GM18951 (cell line): ENCODE measurements at regions not wholly inside any gene's neighbourhood (a gene's known extent, or its start where the extent isn't known, plus 50 kb on each side); places are given as distances from the start of the nearest gene placed in this dataset.

Experiments
- POLR2A ChIP-seq: IDR thresholded peaks from 4 replicates; pipeline ENCODE4 v1.6.1; 2011; ENCODE audit warnings: mild to moderate bottlenecking; ENCODE audit not compliant: insufficient read length, insufficient read depth; ENCODE audit errors: extremely low read depth
- in situ Hi-C: fragments of 300-500 bp; cut with MboI; formaldehyde crosslinking; loops from one replicate; pipeline ENCODE4 v1.12.0; 2022; ENCODE audit warnings: low sequenced_read_pairs, mixed read lengths, inconsistent platforms; ENCODE audit not compliant: unreplicated experiment

DNA sequence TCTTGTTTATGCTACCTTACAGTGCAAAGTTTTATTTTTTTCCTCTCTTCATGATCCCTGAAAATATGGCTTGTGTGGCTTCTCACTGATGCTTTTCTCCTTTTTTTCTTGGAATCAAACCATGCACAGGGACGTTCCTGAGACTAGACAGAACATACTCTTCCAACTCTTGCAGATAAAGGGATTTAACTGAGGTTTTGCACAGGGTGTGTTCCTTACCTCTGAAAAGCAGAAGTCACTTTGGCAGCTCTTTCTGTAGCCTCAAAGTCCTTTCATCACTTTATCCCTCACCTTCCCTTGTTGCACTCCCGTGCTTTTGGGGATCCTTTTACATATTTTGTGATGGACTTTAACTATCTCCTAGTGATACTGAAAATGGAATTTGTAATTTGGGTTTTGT, 300.1 kb downstream of the SPRY1 start:
- no peak for TF ChIP-seq POLR2A
- in situ Hi-C loops, result no loop called here

DNA sequence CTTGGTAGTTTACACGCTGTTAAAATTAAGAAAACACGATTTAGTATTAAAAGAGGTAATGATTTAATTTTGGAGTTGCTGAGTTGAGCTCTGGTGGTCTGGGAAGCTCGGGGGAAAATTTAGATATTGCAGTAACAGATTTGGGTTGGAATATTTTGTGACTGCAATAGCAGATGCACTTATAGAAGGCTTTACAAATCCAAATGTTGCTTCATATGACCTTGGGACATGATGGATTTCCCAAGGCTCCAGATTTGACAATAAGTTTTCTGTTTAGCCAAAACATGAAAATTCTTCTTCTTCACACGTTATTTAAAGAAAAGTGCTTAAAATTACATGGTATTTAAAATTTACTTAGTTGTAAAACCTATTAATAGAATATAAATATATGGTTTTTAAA, 302.0 kb downstream of the SPRY1 start:
- in situ Hi-C loops, result no loop called here
- TF ChIP-seq POLR2A, result no peak

GRCh38 chr4:123699880-123700771, 303.5 kb downstream of the SPRY1 start:
- in situ Hi-C loops, result no loop called here
- no peak for TF ChIP-seq POLR2A

DNA sequence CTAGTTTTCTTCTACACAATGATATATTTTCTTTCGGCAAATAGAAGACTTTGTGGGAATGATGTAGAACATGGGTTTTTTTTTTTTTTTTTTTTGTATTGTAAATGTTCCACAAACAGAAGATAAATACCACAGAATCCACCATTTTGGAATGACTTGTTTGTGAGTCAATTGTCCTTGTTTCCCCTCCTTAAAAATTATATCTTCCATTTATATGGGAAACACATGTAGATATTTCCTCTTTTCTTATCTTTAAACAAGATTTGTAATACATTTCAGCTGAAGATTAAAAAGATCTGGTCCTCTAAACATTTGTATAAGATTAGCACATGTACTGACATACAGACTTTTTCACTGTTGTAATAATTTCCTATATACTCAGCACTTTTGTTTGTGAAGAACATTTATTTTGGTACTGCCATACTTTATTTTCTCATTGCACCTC, 304.6 kb downstream of the SPRY1 start:
- in situ Hi-C loops, result no loop called here
- TF ChIP-seq POLR2A, result no peak

- in situ Hi-C loops, result no loop called here
- TF ChIP-seq POLR2A, result no peak
Observed at GRCh38 chr4:123705419-123705818, 308.8 kb downstream of the SPRY1 start.

- no peak for TF ChIP-seq POLR2A
- in situ Hi-C loops, result no loop called here
Observed at GRCh38 chr4:123706973-123707372, 310.4 kb downstream of the SPRY1 start.

- TF ChIP-seq POLR2A, result no peak
- in situ Hi-C loops, result no loop called here
Observed at GRCh38 chr4:123708902-123709301, 312.3 kb downstream of the SPRY1 start.

- no peak for TF ChIP-seq POLR2A
- in situ Hi-C loops, result no loop called here
Observed at GRCh38 chr4:123709336-123709735, 312.7 kb downstream of the SPRY1 start.

GRCh38 chr4:123731035-123731434, 334.4 kb downstream of the SPRY1 start:
- in situ Hi-C loops, result no loop called here
- TF ChIP-seq POLR2A, result no peak

DNA sequence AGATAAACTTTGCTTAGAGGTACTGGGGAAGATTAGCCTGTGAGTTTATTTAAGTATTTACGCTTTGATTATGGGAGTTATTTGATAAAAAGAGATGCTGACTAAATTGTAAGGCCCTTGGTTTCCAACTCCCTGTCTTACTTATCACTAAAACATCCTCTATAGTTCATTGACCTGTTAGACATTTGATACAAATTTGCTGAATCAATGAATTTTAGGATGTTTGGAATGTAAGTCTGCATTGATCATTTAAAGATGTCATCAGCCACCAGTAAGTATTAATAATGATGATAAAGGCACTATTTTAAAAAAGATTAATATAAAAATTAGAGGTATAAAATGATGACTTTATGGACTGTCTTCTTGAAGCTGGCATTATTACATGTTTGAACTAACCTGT, 340.6 kb downstream of the SPRY1 start:
- TF ChIP-seq POLR2A, result no peak
- in situ Hi-C loops, result no loop called here

DNA sequence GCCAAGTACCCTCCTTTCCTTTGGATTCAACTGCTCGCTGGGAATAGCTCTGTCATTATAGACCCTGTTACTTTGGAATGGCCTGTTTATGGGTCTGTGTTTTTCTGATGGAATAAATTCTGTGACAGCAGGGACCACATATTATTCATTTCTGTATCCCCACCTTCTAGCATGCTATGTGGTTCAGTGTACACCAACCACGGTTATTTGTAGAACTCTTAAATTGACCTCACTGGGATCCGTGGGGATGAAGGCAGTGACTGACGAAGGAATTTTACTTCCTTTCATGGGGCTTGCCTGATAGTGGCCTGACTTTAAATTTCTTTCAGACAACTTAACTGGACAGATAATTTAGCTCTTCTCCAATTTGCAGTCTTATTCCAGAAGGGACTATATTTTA, 343.2 kb downstream of the SPRY1 start:
- TF ChIP-seq POLR2A, result no peak
- in situ Hi-C loops, result no loop called here

- in situ Hi-C loops, result no loop called here
- TF ChIP-seq POLR2A, result no peak
Observed at GRCh38 chr4:123740236-123740635, 343.6 kb downstream of the SPRY1 start.

DNA sequence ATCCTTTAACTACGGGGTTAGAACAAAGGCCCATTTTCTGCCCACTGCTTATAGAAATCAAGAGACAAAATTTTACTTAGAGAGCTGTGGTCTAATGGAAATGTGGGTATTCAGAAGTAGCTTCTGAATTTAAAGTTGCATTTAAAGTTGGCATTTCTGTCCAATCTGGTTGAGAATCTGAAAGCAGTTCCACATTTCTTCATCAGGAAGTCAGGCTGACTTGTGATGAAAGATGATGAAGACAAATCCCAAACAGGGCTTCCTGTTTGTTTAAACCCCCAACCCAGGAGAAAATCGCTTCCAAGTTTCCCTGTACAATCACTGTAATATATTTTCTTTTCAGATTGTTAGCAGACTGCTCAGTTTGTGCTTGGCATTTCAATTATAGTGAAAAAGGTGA, 345.3 kb downstream of the SPRY1 start:
- no peak for TF ChIP-seq POLR2A
- in situ Hi-C loops, result no loop called here

DNA sequence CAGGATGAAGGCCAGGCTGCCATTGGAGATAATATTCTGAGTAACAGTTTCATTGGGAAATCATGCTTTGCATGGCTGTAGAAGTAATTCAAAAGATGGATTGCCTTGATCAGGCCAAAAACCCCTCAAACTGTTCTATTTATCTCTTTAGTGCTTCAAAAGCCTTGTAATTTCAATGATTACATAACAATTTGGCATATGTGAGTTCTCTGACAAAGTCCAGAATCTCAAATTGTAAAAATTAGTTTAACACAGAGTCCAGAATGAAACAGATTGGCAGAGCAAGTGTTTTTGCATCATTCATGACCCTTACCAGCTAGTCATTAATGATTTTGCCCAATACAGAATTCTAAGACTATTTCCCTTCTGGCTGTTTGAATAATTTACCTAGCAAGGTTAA, 347.3 kb downstream of the SPRY1 start:
- in situ Hi-C loops, result no loop called here
- no peak for TF ChIP-seq POLR2A
